ENCODE measurements at regions not wholly inside any gene's neighbourhood (a gene's known extent, or its start where the extent isn't known, plus 50 kb on each side); places are given as distances from the start of the nearest gene placed in this dataset.

DNA sequence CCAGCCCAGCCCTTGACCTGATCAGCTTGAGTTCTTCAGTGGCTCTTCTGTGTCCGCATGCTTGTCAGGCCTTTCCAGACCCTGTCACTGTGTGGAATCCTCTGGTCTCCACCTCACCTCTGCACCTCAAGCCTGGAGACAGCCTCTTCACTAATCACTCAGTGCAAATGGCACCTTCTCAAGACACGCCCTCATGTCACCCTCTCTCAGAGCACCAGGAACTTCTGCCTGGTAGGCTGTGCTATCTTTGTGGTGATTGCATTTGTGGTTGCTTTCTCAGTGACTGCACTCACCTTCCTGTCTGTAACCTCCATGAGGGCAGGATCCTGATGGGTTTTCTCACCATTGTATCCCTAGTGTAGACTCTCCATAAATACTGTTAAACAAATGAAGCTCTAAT lies 435.2 kb upstream of the CDH4 start (continued):
- TF ChIP-seq ZNF776 (tag by site-specific recombination; IDR thresholded peaks at IDR 0.05; ENCODE audit: borderline replicate concordance), result no peak
- no peak for TF ChIP-seq ZNF560 (tag by site-specific recombination; IDR thresholded peaks at IDR 0.05; ENCODE audit: borderline replicate concordance)
- no peak for TF ChIP-seq ZNF596 (tag by site-specific recombination; IDR thresholded peaks at IDR 0.05)
- TF ChIP-seq, protein P1, sequence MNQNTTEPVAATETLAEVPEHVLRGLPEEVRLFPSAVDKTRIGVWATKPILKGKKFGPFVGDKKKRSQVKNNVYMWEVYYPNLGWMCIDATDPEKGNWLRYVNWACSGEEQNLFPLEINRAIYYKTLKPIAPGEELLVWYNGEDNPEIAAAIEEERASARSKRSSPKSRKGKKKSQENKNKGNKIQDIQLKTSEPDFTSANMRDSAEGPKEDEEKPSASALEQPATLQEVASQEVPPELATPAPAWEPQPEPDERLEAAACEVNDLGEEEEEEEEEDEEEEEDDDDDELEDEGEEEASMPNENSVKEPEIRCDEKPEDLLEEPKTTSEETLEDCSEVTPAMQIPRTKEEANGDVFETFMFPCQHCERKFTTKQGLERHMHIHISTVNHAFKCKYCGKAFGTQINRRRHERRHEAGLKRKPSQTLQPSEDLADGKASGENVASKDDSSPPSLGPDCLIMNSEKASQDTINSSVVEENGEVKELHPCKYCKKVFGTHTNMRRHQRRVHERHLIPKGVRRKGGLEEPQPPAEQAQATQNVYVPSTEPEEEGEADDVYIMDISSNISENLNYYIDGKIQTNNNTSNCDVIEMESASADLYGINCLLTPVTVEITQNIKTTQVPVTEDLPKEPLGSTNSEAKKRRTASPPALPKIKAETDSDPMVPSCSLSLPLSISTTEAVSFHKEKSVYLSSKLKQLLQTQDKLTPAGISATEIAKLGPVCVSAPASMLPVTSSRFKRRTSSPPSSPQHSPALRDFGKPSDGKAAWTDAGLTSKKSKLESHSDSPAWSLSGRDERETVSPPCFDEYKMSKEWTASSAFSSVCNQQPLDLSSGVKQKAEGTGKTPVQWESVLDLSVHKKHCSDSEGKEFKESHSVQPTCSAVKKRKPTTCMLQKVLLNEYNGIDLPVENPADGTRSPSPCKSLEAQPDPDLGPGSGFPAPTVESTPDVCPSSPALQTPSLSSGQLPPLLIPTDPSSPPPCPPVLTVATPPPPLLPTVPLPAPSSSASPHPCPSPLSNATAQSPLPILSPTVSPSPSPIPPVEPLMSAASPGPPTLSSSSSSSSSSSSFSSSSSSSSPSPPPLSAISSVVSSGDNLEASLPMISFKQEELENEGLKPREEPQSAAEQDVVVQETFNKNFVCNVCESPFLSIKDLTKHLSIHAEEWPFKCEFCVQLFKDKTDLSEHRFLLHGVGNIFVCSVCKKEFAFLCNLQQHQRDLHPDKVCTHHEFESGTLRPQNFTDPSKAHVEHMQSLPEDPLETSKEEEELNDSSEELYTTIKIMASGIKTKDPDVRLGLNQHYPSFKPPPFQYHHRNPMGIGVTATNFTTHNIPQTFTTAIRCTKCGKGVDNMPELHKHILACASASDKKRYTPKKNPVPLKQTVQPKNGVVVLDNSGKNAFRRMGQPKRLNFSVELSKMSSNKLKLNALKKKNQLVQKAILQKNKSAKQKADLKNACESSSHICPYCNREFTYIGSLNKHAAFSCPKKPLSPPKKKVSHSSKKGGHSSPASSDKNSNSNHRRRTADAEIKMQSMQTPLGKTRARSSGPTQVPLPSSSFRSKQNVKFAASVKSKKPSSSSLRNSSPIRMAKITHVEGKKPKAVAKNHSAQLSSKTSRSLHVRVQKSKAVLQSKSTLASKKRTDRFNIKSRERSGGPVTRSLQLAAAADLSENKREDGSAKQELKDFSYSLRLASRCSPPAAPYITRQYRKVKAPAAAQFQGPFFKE (tag by site-specific recombination; IDR thresholded peaks at IDR 0.05; ENCODE audit: borderline replicate concordance), result no peak

DNA sequence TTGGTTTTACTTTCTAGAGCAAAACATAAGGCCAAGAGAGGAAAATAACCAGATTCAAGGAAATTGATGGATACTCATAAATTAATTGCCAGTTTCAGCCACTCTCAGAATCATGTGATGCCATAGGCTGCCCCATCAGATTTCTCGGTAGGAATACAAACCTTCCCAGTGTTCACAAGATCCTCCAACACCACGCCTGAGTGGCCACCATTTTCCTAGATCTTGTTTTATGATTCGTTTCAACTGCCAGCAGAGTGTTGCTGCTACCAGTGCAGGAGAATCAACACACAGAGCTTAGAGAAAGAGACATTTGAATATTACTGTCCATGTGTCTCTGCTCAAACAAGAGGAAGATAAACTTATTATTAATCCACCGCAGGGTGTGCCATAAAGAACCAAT lies 434.2 kb upstream of the CDH4 start:
- Histone ChIP-seq H3K4me1 (ENCODE audit: control insufficient read depth, insufficient read depth, low read length) (no peaks in the 10 kb centered on the region), H3K4me3 (ENCODE audit: low read depth, low read length) (no peak overlapping the region), H3K27ac (ENCODE audit: extremely low read depth, low read depth, low read length) (no peak overlapping the region), H3K36me3 (ENCODE audit: control insufficient read depth in 2 of 2, insufficient read depth in 1 of 2, low read length in 2 of 2) (no peaks in the 10 kb centered on the region), H3K9me3 (ENCODE audit: control insufficient read depth, insufficient read depth, low read depth, low read length) (no peaks in the 10 kb centered on the region)
- TF ChIP-seq EGR2 (tag by site-specific recombination; IDR thresholded peaks at IDR 0.05; ENCODE audit: low read depth), result no peak
- TF ChIP-seq ZNF621 (tag by site-specific recombination; IDR thresholded peaks at IDR 0.05), result no peak
- TF ChIP-seq ZNF341 (tag by site-specific recombination; IDR thresholded peaks at IDR 0.05; ENCODE audit: low read depth), result no peak
- no peak for TF ChIP-seq KLF9 (tag by site-specific recombination; IDR thresholded peaks at IDR 0.05; ENCODE audit: low read depth)
- no peak for TF ChIP-seq ZNF792 (tag by site-specific recombination; IDR thresholded peaks at IDR 0.05)
- CTCF ChIA-PET, result no interaction called here
- POLR2A ChIA-PET, result no interaction called here

DNA sequence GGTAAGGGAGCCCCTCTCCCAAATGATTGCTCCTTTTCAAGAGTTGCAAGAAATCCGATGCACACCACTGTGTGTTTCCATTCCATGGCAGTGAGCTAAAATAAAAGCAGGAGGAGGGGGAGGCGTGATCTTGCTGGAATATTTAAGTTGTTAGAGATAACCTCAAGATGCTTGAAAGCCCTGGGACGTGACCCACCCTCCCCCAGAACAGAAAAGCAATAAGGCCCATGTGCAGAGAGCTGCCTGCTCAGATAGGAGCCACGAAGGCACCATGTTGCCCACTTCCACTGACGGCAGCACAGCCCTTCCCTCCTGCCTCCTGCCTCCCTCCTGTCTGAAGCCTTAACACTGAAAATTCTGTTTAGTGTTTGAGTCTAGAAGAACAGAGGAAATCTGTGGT lies 432.6 kb upstream of the CDH4 start:
- Histone ChIP-seq H3K4me1 (ENCODE audit: control insufficient read depth, insufficient read depth, low read length) (no peaks in the 10 kb centered on the region), H3K36me3 (ENCODE audit: control insufficient read depth in 2 of 2, insufficient read depth in 1 of 2, low read length in 2 of 2) (no peaks in the 10 kb centered on the region), H3K27ac (ENCODE audit: extremely low read depth, low read depth, low read length) (no peak overlapping the region), H3K4me3 (ENCODE audit: low read depth, low read length) (no peak overlapping the region), H3K9me3 (ENCODE audit: control insufficient read depth, insufficient read depth, low read depth, low read length) (no peaks in the 10 kb centered on the region)
- ChIA-PET CTCF (no interaction called here), POLR2A (no interaction called here)
- TF ChIP-seq, protein P2, sequence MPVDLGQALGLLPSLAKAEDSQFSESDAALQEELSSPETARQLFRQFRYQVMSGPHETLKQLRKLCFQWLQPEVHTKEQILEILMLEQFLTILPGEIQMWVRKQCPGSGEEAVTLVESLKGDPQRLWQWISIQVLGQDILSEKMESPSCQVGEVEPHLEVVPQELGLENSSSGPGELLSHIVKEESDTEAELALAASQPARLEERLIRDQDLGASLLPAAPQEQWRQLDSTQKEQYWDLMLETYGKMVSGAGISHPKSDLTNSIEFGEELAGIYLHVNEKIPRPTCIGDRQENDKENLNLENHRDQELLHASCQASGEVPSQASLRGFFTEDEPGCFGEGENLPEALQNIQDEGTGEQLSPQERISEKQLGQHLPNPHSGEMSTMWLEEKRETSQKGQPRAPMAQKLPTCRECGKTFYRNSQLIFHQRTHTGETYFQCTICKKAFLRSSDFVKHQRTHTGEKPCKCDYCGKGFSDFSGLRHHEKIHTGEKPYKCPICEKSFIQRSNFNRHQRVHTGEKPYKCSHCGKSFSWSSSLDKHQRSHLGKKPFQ (tag by site-specific recombination; IDR thresholded peaks at IDR 0.05), result no peak
- TF ChIP-seq ZNF24 (tag by site-specific recombination; IDR thresholded peaks at IDR 0.05), result no peak
- TF ChIP-seq ZNF391 (tag by site-specific recombination; IDR thresholded peaks at IDR 0.05; ENCODE audit: borderline replicate concordance, low read depth), result no peak
- TF ChIP-seq ZNF560 (tag by site-specific recombination; IDR thresholded peaks at IDR 0.05; ENCODE audit: borderline replicate concordance), result no peak
- TF ChIP-seq ZNF354C (tag by site-specific recombination; IDR thresholded peaks at IDR 0.05; ENCODE audit: borderline replicate concordance, low read depth), result no peak
- TF ChIP-seq ZFP69B (tag by site-specific recombination; IDR thresholded peaks at IDR 0.05), result no peak
- TF ChIP-seq ZNF140 (tag by site-specific recombination; IDR thresholded peaks at IDR 0.05), result no peak
- no peak for TF ChIP-seq ZNF521 (tag by site-specific recombination; IDR thresholded peaks at IDR 0.05)
- TF ChIP-seq, protein P3, sequence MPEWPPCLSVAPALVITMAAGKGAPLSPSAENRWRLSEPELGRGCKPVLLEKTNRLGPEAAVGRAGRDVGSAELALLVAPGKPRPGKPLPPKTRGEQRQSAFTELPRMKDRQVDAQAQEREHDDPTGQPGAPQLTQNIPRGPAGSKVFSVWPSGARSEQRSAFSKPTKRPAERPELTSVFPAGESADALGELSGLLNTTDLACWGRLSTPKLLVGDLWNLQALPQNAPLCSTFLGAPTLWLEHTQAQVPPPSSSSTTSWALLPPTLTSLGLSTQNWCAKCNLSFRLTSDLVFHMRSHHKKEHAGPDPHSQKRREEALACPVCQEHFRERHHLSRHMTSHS (tag by site-specific recombination; IDR thresholded peaks at IDR 0.05), result no peak
- TF ChIP-seq ZNF843 (tag by site-specific recombination; IDR thresholded peaks at IDR 0.05), result no peak
- no peak for TF ChIP-seq ZNF677 (tag by site-specific recombination; IDR thresholded peaks at IDR 0.05)
- no peak for TF ChIP-seq ZNF549 (tag by site-specific recombination; IDR thresholded peaks at IDR 0.05)

Data from HEK293 (cell line).